ENCODE measurements at regions not wholly inside any gene's neighbourhood (a gene's known extent, or its start where the extent isn't known, plus 50 kb on each side); places are given as distances from the start of the nearest gene placed in this dataset.

GRCh38 chr1:244248426-244248825 lies 197.3 kb downstream of the ZBTB18 start:
- Histone ChIP-seq H3K4me2 (no peak overlapping the region), H2AFZ (ENCODE audit: low read depth) (no peak overlapping the region), H3K36me3 (ENCODE audit: insufficient read depth) (no peaks in the 10 kb centered on the region), H3K4me3 (IDR thresholded peaks at IDR 0.05; ENCODE audit: insufficient read depth, low read depth, low read length) (no peak overlapping the region), H3K27me3 (ENCODE audit: insufficient read depth, low read depth) (no peaks in the 10 kb centered on the region), H3K27ac (no peak overlapping the region), H3K79me2 (ENCODE audit: insufficient read depth, low read depth) (no peaks in the 10 kb centered on the region), H3K9ac (no peak overlapping the region), H3K4me1 (ENCODE audit: low read depth, poor library complexity, severe bottlenecking) (no peaks in the 10 kb centered on the region), H4K20me1 (ENCODE audit: insufficient read depth) (no peaks in the 10 kb centered on the region)
- TF ChIP-seq, protein P1, sequence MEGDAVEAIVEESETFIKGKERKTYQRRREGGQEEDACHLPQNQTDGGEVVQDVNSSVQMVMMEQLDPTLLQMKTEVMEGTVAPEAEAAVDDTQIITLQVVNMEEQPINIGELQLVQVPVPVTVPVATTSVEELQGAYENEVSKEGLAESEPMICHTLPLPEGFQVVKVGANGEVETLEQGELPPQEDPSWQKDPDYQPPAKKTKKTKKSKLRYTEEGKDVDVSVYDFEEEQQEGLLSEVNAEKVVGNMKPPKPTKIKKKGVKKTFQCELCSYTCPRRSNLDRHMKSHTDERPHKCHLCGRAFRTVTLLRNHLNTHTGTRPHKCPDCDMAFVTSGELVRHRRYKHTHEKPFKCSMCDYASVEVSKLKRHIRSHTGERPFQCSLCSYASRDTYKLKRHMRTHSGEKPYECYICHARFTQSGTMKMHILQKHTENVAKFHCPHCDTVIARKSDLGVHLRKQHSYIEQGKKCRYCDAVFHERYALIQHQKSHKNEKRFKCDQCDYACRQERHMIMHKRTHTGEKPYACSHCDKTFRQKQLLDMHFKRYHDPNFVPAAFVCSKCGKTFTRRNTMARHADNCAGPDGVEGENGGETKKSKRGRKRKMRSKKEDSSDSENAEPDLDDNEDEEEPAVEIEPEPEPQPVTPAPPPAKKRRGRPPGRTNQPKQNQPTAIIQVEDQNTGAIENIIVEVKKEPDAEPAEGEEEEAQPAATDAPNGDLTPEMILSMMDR (conservative IDR thresholded peaks at IDR 0.05; ENCODE audit: low read depth, low read length): no peak

GRCh38 chr1:244252211-244252610 lies 199.5 kb downstream of the ADSS2 start:
- no peak overlapping the region for H3K4me2 ChIP-seq
- H3K4me1 ChIP-seq (ENCODE audit: low read depth, poor library complexity, severe bottlenecking): no peaks in the 10 kb centered on the region
- no peaks in the 10 kb centered on the region for H3K79me2 ChIP-seq (ENCODE audit: insufficient read depth, low read depth)
- TF ChIP-seq, protein P1 (conservative IDR thresholded peaks at IDR 0.05; ENCODE audit: low read depth, low read length): no peak
- H3K27me3 ChIP-seq (ENCODE audit: insufficient read depth, low read depth): no peaks in the 10 kb centered on the region
- H4K20me1 ChIP-seq (ENCODE audit: insufficient read depth): no peaks in the 10 kb centered on the region
- no peak overlapping the region for H3K4me3 ChIP-seq (IDR thresholded peaks at IDR 0.05; ENCODE audit: insufficient read depth, low read depth, low read length)
- no peak overlapping the region for H2AFZ ChIP-seq (ENCODE audit: low read depth)
- no peaks in the 10 kb centered on the region for H3K36me3 ChIP-seq (ENCODE audit: insufficient read depth)
- H3K27ac ChIP-seq: no peak overlapping the region
- no peak overlapping the region for H3K9ac ChIP-seq

DNA sequence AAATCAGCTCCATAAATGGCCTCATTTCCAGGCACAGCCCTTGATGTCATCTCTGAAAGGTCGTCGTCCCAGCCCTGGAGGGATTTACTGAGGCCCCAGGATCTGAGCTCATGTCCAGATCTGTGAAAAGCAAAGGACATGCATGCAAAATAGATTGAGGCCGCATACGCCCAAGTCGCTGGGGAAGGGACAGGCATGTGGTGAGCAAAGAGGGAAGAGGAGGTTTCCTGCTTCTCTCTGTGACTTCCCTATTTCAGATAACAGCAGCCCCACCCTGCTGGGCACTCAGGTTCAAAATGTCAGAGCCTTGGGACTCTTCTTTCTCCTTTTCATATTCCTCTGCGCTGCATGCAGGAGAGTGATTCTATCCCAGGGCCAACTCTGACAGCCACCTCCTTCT lies 197.2 kb downstream of the ADSS2 start:
- TF ChIP-seq, protein P1 (conservative IDR thresholded peaks at IDR 0.05; ENCODE audit: low read depth, low read length): no peak
- H3K27ac ChIP-seq: no peak overlapping the region
- H3K36me3 ChIP-seq (ENCODE audit: insufficient read depth): no peaks in the 10 kb centered on the region
- no peak overlapping the region for H2AFZ ChIP-seq (ENCODE audit: low read depth)
- H3K9ac ChIP-seq: no peak overlapping the region
- no peaks in the 10 kb centered on the region for H3K79me2 ChIP-seq (ENCODE audit: insufficient read depth, low read depth)
- H4K20me1 ChIP-seq (ENCODE audit: insufficient read depth): no peaks in the 10 kb centered on the region
- no peaks in the 10 kb centered on the region for H3K4me1 ChIP-seq (ENCODE audit: low read depth, poor library complexity, severe bottlenecking)
- no peak overlapping the region for H3K4me2 ChIP-seq
- no peaks in the 10 kb centered on the region for H3K27me3 ChIP-seq (ENCODE audit: insufficient read depth, low read depth)
- no peak overlapping the region for H3K4me3 ChIP-seq (IDR thresholded peaks at IDR 0.05; ENCODE audit: insufficient read depth, low read depth, low read length)

GRCh38 chr1:244255426-244255965 lies 196.2 kb downstream of the ADSS2 start:
- H3K4me3 ChIP-seq (IDR thresholded peaks at IDR 0.05; ENCODE audit: insufficient read depth, low read depth, low read length): no peak overlapping the region
- TF ChIP-seq, protein P1 (conservative IDR thresholded peaks at IDR 0.05; ENCODE audit: low read depth, low read length): no peak
- H4K20me1 ChIP-seq (ENCODE audit: insufficient read depth): no peaks in the 10 kb centered on the region
- H2AFZ ChIP-seq (ENCODE audit: low read depth): no peak overlapping the region
- H3K79me2 ChIP-seq (ENCODE audit: insufficient read depth, low read depth): no peaks in the 10 kb centered on the region
- no peak overlapping the region for H3K4me2 ChIP-seq
- H3K27ac ChIP-seq: no peak overlapping the region
- no peak overlapping the region for H3K9ac ChIP-seq
- no peaks in the 10 kb centered on the region for H3K36me3 ChIP-seq (ENCODE audit: insufficient read depth)
- H3K4me1 ChIP-seq (ENCODE audit: low read depth, poor library complexity, severe bottlenecking): no peaks in the 10 kb centered on the region
- H3K27me3 ChIP-seq (ENCODE audit: insufficient read depth, low read depth): no peaks in the 10 kb centered on the region
